ENCODE measurements at regions not wholly inside any gene's neighbourhood (a gene's known extent, or its start where the extent isn't known, plus 50 kb on each side); places are given as distances from the start of the nearest gene placed in this dataset.

- DNase-seq (ENCODE audit: low read depth) = no peak
- no peak for TF ChIP-seq CTCF (conservative IDR thresholded peaks at IDR 0.05; ENCODE audit: low read depth, low read length)
- no peak overlapping the region for H3K4me3 ChIP-seq (ENCODE audit: low read length)
Observed at GRCh38 chr2:166676716-166677115, 182.7 kb upstream of the SCN7A start.

GRCh38 chr2:166675553-166675952 lies 181.5 kb upstream of the SCN7A start:
- DNase-seq (ENCODE audit: low read depth) = no peak
- H3K4me3 ChIP-seq (ENCODE audit: low read length) = no peak overlapping the region
- TF ChIP-seq CTCF (conservative IDR thresholded peaks at IDR 0.05; ENCODE audit: low read depth, low read length) = no peak

GRCh38 chr2:166673986-166674385 lies 179.9 kb upstream of the SCN7A start:
- H3K4me3 ChIP-seq (ENCODE audit: low read length) = no peak overlapping the region
- no peak for DNase-seq (ENCODE audit: low read depth)
- no peak for TF ChIP-seq CTCF (conservative IDR thresholded peaks at IDR 0.05; ENCODE audit: low read depth, low read length)

GRCh38 chr2:166671801-166672200 lies 177.8 kb upstream of the SCN7A start:
- no peak for TF ChIP-seq CTCF (conservative IDR thresholded peaks at IDR 0.05; ENCODE audit: low read depth, low read length)
- DNase-seq (ENCODE audit: low read depth) = no peak
- H3K4me3 ChIP-seq (ENCODE audit: low read length) = no peak overlapping the region

GRCh38 chr2:166671235-166671634 lies 177.2 kb upstream of the SCN7A start:
- no peak for TF ChIP-seq CTCF (conservative IDR thresholded peaks at IDR 0.05; ENCODE audit: low read depth, low read length)
- no peak overlapping the region for H3K4me3 ChIP-seq (ENCODE audit: low read length)
- DNase-seq (ENCODE audit: low read depth) = no peak

GRCh38 chr2:166665991-166666940 lies 172.2 kb upstream of the SCN7A start:
- DNase-seq (ENCODE audit: low read depth) = peak; percentile 98
- no peak overlapping the region for H3K4me3 ChIP-seq (ENCODE audit: low read length)
- no peak for TF ChIP-seq CTCF (conservative IDR thresholded peaks at IDR 0.05; ENCODE audit: low read depth, low read length)

GRCh38 chr2:166661824-166662223 lies 167.8 kb upstream of the SCN7A start:
- no peak for TF ChIP-seq CTCF (conservative IDR thresholded peaks at IDR 0.05; ENCODE audit: low read depth, low read length)
- DNase-seq (ENCODE audit: low read depth) = no peak
- H3K4me3 ChIP-seq (ENCODE audit: low read length) = no peak overlapping the region
